ENCODE measurements at regions not wholly inside any gene's neighbourhood (a gene's known extent, or its start where the extent isn't known, plus 50 kb on each side); places are given as distances from the start of the nearest gene placed in this dataset.

DNA sequence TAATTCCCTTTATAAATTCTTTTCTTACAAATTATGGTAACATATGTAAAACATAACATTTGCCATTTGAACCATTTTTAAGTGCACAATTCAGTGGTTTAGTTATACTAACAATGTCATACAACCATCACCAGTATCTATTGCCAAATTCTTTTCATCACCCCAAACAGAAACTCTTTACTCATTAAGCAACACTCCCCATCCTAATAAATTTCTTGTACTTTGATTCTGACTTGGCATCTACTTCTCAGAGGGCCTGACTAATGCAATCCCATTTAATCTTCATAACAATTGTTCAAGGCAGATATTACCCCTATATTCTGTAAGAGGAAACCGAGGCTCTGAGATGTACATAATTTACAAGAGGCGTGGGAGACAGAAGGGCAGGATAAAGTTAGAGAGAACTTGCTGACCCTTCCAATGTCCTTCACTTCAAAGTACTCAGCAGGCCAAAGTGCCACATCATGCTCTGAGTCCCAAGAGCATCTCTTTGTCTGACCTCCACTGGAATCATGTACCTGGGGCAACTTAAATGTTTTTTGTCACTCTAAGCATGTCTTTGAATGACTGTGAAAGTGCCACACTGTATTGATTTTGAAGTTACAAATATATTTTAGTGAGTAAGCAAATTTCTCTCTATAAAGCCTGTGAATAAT lies 255.3 kb downstream of the KIF4B start:
- Histone ChIP-seq H3K27me3 (ENCODE audit: control insufficient read depth, insufficient read depth, low read length) (no peaks in the 10 kb centered on the region), H3K27ac (ENCODE audit: low read length) (no peak overlapping the region), H3K36me3 (ENCODE audit: control insufficient read depth, insufficient read depth, low read length) (no peaks in the 10 kb centered on the region), H3K4me1 (ENCODE audit: control insufficient read depth, insufficient read depth, low read length) (no peaks in the 10 kb centered on the region), H3K9me3 (ENCODE audit: control insufficient read depth, insufficient read depth, low read depth, low read length) (no peaks in the 10 kb centered on the region), H3K4me3 (ENCODE audit: low read depth in 2 of 2, low read length in 2 of 2) (no peak overlapping the region)
- intact Hi-C loops (cut with micrococcal nuclease; ENCODE audit: unreplicated experiment): no loop called here
- ChIA-PET POLR2A (no interaction called here), CTCF (no interaction called here)
- in situ Hi-C loops (cut with HindIII; ENCODE audit: low pct_unique_long_range_greater_than_20kb, low sequenced_read_pairs): no loop called here
- ATAC-seq: no peak
- DNase-seq (ENCODE audit: low read depth, low spot score): no peak
- no TSS peak for BruUV-seq (replicated peaks)
- TF ChIP-seq, protein P1, sequence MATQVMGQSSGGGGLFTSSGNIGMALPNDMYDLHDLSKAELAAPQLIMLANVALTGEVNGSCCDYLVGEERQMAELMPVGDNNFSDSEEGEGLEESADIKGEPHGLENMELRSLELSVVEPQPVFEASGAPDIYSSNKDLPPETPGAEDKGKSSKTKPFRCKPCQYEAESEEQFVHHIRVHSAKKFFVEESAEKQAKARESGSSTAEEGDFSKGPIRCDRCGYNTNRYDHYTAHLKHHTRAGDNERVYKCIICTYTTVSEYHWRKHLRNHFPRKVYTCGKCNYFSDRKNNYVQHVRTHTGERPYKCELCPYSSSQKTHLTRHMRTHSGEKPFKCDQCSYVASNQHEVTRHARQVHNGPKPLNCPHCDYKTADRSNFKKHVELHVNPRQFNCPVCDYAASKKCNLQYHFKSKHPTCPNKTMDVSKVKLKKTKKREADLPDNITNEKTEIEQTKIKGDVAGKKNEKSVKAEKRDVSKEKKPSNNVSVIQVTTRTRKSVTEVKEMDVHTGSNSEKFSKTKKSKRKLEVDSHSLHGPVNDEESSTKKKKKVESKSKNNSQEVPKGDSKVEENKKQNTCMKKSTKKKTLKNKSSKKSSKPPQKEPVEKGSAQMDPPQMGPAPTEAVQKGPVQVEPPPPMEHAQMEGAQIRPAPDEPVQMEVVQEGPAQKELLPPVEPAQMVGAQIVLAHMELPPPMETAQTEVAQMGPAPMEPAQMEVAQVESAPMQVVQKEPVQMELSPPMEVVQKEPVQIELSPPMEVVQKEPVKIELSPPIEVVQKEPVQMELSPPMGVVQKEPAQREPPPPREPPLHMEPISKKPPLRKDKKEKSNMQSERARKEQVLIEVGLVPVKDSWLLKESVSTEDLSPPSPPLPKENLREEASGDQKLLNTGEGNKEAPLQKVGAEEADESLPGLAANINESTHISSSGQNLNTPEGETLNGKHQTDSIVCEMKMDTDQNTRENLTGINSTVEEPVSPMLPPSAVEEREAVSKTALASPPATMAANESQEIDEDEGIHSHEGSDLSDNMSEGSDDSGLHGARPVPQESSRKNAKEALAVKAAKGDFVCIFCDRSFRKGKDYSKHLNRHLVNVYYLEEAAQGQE (IDR thresholded peaks at IDR 0.05; ENCODE audit: insufficient read depth in 1 of 2, low read depth in 2 of 2, low read length in 1 of 2): no peak
- TF ChIP-seq TCF7L2 (IDR thresholded peaks at IDR 0.05; ENCODE audit: low read depth, low read length) (no peak), SIN3A (IDR thresholded peaks at IDR 0.05; ENCODE audit: borderline replicate concordance, insufficient read depth, low read depth, low read length) (no peak), POLR2AphosphoS5 (IDR thresholded peaks at IDR 0.05; ENCODE audit: low read depth, low read length) (no peak)
- TF ChIP-seq, protein P2, sequence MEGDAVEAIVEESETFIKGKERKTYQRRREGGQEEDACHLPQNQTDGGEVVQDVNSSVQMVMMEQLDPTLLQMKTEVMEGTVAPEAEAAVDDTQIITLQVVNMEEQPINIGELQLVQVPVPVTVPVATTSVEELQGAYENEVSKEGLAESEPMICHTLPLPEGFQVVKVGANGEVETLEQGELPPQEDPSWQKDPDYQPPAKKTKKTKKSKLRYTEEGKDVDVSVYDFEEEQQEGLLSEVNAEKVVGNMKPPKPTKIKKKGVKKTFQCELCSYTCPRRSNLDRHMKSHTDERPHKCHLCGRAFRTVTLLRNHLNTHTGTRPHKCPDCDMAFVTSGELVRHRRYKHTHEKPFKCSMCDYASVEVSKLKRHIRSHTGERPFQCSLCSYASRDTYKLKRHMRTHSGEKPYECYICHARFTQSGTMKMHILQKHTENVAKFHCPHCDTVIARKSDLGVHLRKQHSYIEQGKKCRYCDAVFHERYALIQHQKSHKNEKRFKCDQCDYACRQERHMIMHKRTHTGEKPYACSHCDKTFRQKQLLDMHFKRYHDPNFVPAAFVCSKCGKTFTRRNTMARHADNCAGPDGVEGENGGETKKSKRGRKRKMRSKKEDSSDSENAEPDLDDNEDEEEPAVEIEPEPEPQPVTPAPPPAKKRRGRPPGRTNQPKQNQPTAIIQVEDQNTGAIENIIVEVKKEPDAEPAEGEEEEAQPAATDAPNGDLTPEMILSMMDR (IDR thresholded peaks at IDR 0.05): no peak

DNA sequence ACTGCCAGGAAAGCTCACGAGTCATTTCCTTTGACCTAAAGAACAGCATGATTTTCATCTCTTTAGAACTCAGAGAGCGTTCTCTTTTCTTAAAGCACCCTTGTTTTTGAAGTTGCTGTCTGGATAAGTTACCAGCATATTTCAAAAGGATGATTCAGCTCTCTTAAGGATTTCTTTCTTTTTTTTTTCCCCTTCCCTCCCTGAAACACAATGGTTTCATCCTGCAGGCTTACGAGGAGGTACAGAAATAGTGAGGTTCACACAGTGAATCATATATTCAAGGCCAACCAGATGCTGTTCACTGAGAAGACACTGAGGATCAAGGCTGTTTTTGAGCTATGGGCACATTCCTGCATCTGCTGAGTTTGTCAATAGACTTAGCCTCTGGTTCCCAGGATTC lies 257.2 kb downstream of the KIF4B start:
- Histone ChIP-seq H3K9me3 (ENCODE audit: control insufficient read depth, insufficient read depth, low read depth, low read length) (no peaks in the 10 kb centered on the region), H3K27ac (ENCODE audit: low read length) (no peak overlapping the region), H3K4me1 (ENCODE audit: control insufficient read depth, insufficient read depth, low read length) (no peaks in the 10 kb centered on the region), H3K4me3 (ENCODE audit: low read depth in 2 of 2, low read length in 2 of 2) (no peak overlapping the region), H3K36me3 (ENCODE audit: control insufficient read depth, insufficient read depth, low read length) (no peaks in the 10 kb centered on the region), H3K27me3 (ENCODE audit: control insufficient read depth, insufficient read depth, low read length) (no peaks in the 10 kb centered on the region)
- ChIA-PET CTCF (no interaction called here), POLR2A (no interaction called here)
- DNase-seq (ENCODE audit: low read depth, low spot score) (no peak), ATAC-seq (no peak)
- intact Hi-C loops (cut with micrococcal nuclease; ENCODE audit: unreplicated experiment): no loop called here
- BruUV-seq (replicated peaks): no TSS peak
- in situ Hi-C loops (cut with HindIII; ENCODE audit: low pct_unique_long_range_greater_than_20kb, low sequenced_read_pairs): no loop called here
- TF ChIP-seq TCF7L2 (IDR thresholded peaks at IDR 0.05; ENCODE audit: low read depth, low read length): no peak
- TF ChIP-seq, protein P2 (IDR thresholded peaks at IDR 0.05): no peak
- TF ChIP-seq, protein P1 (IDR thresholded peaks at IDR 0.05; ENCODE audit: insufficient read depth in 1 of 2, low read depth in 2 of 2, low read length in 1 of 2): no peak
- TF ChIP-seq SIN3A (IDR thresholded peaks at IDR 0.05; ENCODE audit: borderline replicate concordance, insufficient read depth, low read depth, low read length): no peak
- no peak for TF ChIP-seq POLR2AphosphoS5 (IDR thresholded peaks at IDR 0.05; ENCODE audit: low read depth, low read length)
